ENCODE measurements at regions not wholly inside any gene's neighbourhood (a gene's known extent, or its start where the extent isn't known, plus 50 kb on each side); places are given as distances from the start of the nearest gene placed in this dataset.

- no peak for DNase-seq
Observed at GRCh38 chr1:62917314-62917713, 133.4 kb downstream of the ATG4C start.

- DNase-seq = no peak
Observed at GRCh38 chr1:62917805-62918204, 133.9 kb downstream of the ATG4C start.

GRCh38 chr1:62918700-62919099 is 134.8 kb downstream of the ATG4C start:
- DNase-seq = no peak

- no peak for DNase-seq
Observed at GRCh38 chr1:62922006-62922405, 138.1 kb downstream of the ATG4C start.

GRCh38 chr1:62924983-62925790 is 141.3 kb downstream of the ATG4C start:
- DNase-seq = no peak

- no peak for DNase-seq
Observed at GRCh38 chr1:62926681-62927252, 142.8 kb downstream of the ATG4C start.

GRCh38 chr1:62928885-62929284 is 145.0 kb downstream of the ATG4C start:
- DNase-seq = no peak

GRCh38 chr1:62937634-62938296 is 153.8 kb downstream of the ATG4C start:
- DNase-seq = no peak

DNA sequence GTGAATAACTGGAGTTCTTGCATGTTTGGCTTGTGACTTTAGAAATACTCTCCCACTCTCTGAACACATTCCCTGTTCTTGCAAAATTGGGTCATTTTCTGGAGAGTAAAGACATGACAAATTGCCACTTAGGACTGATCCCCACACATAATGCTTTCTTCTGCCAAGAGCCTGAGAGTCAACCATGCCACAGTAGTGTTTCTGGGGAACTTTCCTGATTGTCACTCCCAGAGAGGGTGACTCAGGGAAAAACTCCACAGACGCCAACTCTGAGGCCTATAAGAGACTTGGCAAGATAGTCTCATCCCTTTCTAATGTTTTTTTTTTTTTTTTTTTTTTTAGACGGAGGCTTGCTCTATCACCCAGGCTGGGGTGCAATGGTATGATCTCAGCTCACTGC is 157.8 kb downstream of the ATG4C start:
- DNase-seq = no peak

- DNase-seq = no peak
Observed at GRCh38 chr1:62946511-62946910, 162.6 kb downstream of the ATG4C start.

DNA sequence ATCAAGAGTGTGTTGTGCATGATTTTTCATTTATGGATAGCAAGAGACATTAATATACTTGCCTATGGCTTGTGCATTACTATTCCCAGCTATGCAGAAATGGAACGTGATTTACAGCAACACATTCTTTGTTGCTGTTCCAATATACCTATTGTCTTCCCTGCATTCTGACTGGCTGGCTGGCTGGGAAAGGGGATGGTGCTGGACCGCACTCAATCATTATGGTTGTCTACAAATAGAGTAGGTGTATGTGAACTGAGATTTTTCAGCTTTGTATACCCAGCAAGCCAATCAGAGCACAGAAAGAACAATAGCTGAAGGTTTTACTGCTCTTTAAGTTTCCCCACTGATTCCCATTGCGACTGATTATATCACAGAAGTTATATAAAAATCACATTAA is 167.5 kb downstream of the ATG4C start:
- DNase-seq = no peak

- no peak for DNase-seq
Observed at GRCh38 chr1:62952596-62952995, 168.7 kb downstream of the ATG4C start.

- no peak for DNase-seq
Observed at GRCh38 chr1:62953633-62954032, 169.7 kb downstream of the ATG4C start.

GRCh38 chr1:62954758-62955157 is 170.8 kb downstream of the ATG4C start:
- no peak for DNase-seq

DNA sequence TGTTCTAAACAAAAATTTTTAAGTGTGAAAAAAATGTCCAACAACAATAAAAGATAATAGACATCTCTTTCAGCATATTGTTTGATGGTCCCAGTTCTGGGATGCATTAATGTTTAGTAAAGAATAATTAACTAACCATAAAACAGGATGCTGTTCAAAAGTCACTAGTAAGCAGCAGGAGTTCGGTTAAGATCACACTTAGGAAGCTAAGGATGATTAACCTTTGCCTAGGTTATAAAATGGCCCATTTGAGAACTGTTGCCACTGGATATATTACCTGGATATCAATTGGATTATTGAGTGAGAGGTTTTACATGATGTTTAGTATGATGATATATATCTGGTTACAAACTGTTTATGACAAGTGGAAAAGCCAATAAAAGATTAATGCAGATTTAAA is 171.7 kb downstream of the ATG4C start:
- no peak for DNase-seq

DNA sequence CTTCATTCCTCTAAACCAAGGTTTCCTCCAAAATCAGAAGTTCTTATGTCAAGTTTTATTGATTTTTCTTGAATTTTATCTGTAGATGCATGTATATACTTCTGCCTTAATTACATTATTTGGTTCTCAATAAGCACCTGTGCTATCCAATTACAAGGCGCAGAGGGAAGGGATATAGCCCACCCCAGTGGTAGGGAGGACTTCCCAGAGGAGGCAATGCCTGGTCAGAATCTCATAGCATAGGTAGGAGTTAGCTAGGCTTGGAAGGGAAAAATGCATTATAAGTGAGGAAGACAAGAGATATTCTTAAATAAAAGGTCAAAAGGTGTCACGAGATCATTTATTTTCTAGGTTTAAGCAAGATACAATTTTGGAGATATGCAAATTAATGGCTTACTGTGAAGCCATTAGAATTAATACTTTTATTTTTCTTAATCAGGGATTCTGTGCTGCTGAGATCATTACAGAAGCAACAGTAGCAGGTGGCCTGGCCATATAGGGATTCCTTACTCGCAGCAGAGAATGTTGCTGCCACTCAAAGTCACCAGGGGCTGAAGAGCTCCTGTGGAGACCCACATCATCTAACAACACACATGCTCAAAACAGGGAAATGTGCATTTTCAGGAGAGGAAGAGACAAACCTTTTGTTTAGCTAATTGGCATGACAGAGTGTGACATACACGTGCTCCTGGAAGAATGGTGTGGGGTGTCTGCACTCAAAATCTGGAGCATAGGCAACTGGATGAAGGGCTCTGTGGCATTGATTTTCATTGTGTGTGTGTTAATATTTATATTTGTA is 178.3 kb downstream of the ATG4C start:
- no peak for DNase-seq

DNA sequence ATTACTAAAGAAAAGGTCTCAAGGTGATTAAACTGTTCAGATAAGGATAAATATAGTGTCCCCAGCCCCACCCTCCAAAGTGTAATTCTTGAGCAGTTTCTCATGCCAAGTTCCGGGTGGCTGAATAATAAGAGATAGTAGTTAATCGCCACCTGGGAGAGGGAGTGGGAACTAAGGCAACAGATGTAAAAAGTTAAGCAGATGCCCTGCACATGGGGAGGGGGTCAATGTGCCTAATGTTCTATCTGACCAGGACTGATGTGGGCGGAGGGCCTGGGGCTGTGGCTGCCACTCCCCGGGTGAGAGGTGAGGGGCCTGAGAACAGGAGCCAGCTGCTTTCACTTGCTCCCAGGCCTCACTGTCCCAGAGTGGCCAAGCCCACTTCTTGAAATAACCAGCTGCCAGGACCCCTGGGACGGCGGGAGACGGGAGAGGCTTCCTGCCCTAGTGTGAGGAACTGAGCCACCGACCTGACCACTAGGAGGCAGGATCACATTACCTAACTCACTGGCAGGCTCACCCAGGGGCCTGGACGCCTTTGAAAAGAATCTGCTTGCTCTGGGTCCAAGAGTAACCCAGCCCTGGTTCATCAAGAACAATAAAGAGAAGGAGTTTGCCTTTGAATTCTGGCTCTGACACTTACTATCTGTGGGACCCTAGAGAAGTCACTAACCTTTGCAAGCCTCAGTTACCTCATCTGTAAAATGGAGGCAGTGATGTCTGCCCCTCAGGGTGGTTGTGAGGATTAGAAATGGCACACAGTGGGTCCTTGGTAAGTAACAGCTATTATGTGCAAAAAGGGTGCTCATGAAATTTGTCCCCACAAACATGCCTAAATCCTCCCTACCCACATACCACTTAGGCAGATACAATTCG is 179.2 kb downstream of the ATG4C start:
- DNase-seq = peak; percentile 2 to 3

- no peak for DNase-seq
Observed at GRCh38 chr1:62964141-62964540, 180.2 kb downstream of the ATG4C start.

DNA sequence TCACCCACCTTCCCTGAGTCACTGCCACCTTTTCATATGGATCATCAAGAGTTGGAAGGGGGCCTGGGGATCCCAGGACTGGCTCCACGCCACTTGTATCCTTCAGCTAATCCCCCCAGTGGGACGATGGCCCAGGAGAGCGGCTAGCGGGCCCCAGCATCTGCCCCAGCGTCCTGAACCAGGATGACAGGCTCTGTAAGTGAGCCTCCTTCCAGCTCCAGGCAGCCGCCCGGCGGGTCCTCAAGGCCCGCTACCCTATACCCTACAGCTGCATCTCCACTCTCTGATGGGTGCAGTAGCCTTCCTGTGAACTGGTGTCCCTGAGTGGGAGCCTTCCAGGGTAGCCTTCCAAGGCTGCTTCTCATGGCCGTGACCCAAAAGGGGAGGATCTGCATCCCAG is 183.1 kb downstream of the ATG4C start:
- no peak for DNase-seq

DNA sequence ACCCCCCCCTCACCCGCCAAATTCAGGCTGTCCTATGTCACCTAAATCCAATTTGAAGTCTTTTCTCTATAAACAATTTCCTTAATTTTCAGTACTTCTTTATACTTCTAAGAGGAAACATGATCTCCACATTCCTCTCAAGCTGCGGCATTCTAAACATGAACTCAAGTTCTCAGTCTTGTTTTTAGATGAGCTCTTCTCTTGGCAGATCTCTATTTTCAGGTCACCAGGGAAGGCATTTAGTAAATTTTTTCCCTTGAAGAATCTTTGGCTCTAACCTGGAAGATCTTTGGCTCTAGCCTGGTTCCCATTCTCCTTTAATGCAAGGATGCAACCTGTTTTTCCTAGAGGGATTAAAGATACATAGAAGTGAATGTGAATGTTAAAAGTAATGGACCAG is 193.4 kb downstream of the ATG4C start:
- DNase-seq = no peak

- no peak for DNase-seq
Observed at GRCh38 chr1:62978741-62979140, 194.8 kb downstream of the ATG4C start.

DNA sequence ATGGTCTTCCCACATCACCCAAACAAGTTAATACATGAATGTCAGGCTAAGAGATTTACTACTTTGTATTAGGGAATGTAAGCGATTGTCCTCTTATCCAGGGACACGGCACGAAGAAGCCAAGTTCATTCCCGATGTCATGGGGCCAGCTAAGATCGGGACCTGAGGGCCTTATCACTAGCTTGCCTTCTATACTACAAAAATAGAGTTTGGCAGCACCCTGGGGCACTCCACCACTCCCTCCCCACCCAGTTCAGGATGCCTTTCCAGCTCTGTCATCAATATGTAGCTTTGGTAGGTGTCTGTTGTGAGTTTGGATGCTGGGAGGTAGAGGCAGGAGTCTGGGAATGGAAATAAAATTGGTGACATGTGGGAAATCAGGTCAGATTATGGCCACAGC is 197.5 kb downstream of the ATG4C start:
- no peak for DNase-seq
